H1 (cell line): ENCODE measurements at regions not wholly inside any gene's neighbourhood (a gene's known extent, or its start where the extent isn't known, plus 50 kb on each side); places are given as distances from the start of the nearest gene placed in this dataset.
"Not testable (repeated sequence)": the region's sequence is repeated elsewhere in the genome, so short reads cannot be mapped to it uniquely, and the experiment has no call there.

ENCODE experiments used
- CTCF ChIA-PET: fragments of 300-600 bp; sonication (Branson Sonifier 250); formaldehyde crosslinking; loops from one replicate; lab custom pipeline; 2021; ENCODE audit not compliant: partially characterized antibody; lab: Charles Lee
- POLR2A ChIA-PET: fragments of 300-600 bp; sonication (Branson Sonifier 250); formaldehyde crosslinking; loops from one replicate; lab custom pipeline; 2021; ENCODE audit warnings: inconsistent platforms; ENCODE audit not compliant: partially characterized antibody; lab: Charles Lee
- DNase-seq, 2 experiments: peaks; one replicate each; pipeline versions ENCODE4 v3.0.0 to v3.0.0-alpha.2; 2010 to 2022; ENCODE audit warnings: low spot score in 2 of 2, low read depth in 1 of 2, mixed read lengths in 1 of 2
- FAIRE-seq: peaks from 2 replicates; lab custom pipeline; 2011; peaks lifted over from hg19 to GRCh38; lab: Jason Lieb, UNC
- H2AFZ ChIP-seq: 2 replicates; pipeline ENCODE4 v1.8.1; 2012; ENCODE audit warnings: low read length, inconsistent platforms
- H2AK5ac ChIP-seq: 2 replicates; pipeline ENCODE4 v1.6.1; 2013; ENCODE audit warnings: low read depth, low read length
- H2BK120ac ChIP-seq: replicated peaks from 2 replicates; pipeline ENCODE3; 2013; ENCODE audit warnings: low read depth, low read length, inconsistent platforms
- H2BK12ac ChIP-seq: 2 replicates; pipeline ENCODE4 v1.6.1; 2013; ENCODE audit warnings: low read depth, low read length
- H2BK15ac ChIP-seq: 2 replicates; pipeline ENCODE4 v1.6.1; 2013; ENCODE audit warnings: low read length
- H2BK20ac ChIP-seq: 2 replicates; pipeline ENCODE4 v1.6.1; 2013; ENCODE audit warnings: low read length
- H2BK5ac ChIP-seq: 2 replicates; pipeline ENCODE4 v1.6.1; 2013; ENCODE audit warnings: low read depth, low read length
- H3K14ac ChIP-seq: 2 replicates; pipeline ENCODE4 v1.6.1; 2013; ENCODE audit warnings: inconsistent platforms; ENCODE audit not compliant: insufficient read length
- H3K18ac ChIP-seq: 2 replicates; pipeline ENCODE4 v1.6.1; 2013; ENCODE audit warnings: low read length; ENCODE audit errors: extremely low read depth
- H3K23ac ChIP-seq: 2 replicates; pipeline ENCODE4 v1.6.1; 2013; ENCODE audit warnings: inconsistent platforms; ENCODE audit not compliant: insufficient read length
- H3K23me2 ChIP-seq: 2 replicates; pipeline ENCODE4 v1.6.1; 2013; ENCODE audit warnings: low read depth, low read length
- H3K27ac ChIP-seq: 2 replicates; pipeline ENCODE4 v1.6.1; 2011; ENCODE audit warnings: low read depth, low read length, inconsistent platforms
- H3K27me3 ChIP-seq, 4 experiments: replicated peaks in 1 of 4; 1 replicate in 1 of 4; 2 replicates in 3 of 4; pipeline versions ENCODE4 v1.6.1 to v1.8.1; 2011 to 2013; ENCODE audit warnings: low read length in 3 of 4, mild to moderate bottlenecking in 3 of 4, inconsistent platforms in 2 of 4, mixed read lengths in 2 of 4, moderate library complexity in 1 of 4; ENCODE audit not compliant: control insufficient read depth in 3 of 4, insufficient read depth in 3 of 4; ENCODE audit errors: extremely low read depth in 1 of 4
- H3K36me3 ChIP-seq, 4 experiments: 2 replicates each; pipeline versions ENCODE4 v1.6.1 to v1.8.1; 2011 to 2013; ENCODE audit warnings: mild to moderate bottlenecking in 4 of 4, low read length in 3 of 4, moderate library complexity in 2 of 4, control low read depth in 1 of 4, inconsistent platforms in 1 of 4; ENCODE audit not compliant: insufficient read depth in 4 of 4, control insufficient read depth in 2 of 4
- H3K4ac ChIP-seq: replicated peaks from 2 replicates; pipeline ENCODE3; 2013; ENCODE audit warnings: low read length, low read depth, mixed read lengths, inconsistent platforms; ENCODE audit not compliant: insufficient read length
- H3K4me1 ChIP-seq, 4 experiments: replicated peaks in 1 of 4; 1 replicate in 1 of 4; 2 replicates in 3 of 4; pipeline versions ENCODE4 v1.6.1 to v1.8.1; 2011 to 2013; ENCODE audit warnings: low read length in 3 of 4, inconsistent platforms in 2 of 4, mixed read lengths in 1 of 4; ENCODE audit not compliant: insufficient read depth in 4 of 4, control insufficient read depth in 3 of 4
- H3K4me2 ChIP-seq, 2 experiments: 2 replicates each; pipeline versions ENCODE4 v1.6.1 to v1.8.1; 2011 to 2013; ENCODE audit warnings: low read depth in 2 of 2, low read length in 2 of 2, control low read depth in 1 of 2, inconsistent platforms in 1 of 2, mild to moderate bottlenecking in 1 of 2; ENCODE audit not compliant: insufficient read depth in 1 of 2
- H3K4me3 ChIP-seq, 4 experiments: fragments of 200-600, 300-600 bp in 1 of 4; sonication (generic), shearing (Covaris generic), sonication (Bioruptor Twin) in 1 of 4; 2 replicates each; pipeline versions ENCODE4 v1.5.1 to v1.8.1; 2011 to 2016; ENCODE audit warnings: low read length in 4 of 4, low read depth in 3 of 4, control low read depth in 2 of 4, inconsistent platforms in 2 of 4, mild to moderate bottlenecking in 2 of 4, mixed read lengths in 1 of 4, moderate library complexity in 1 of 4; ENCODE audit not compliant: insufficient read depth in 2 of 4; ENCODE audit errors: extremely low read depth in 1 of 4
- H3K56ac ChIP-seq: replicated peaks from 2 replicates; pipeline ENCODE3; 2013; ENCODE audit warnings: low read depth, mild to moderate bottlenecking, mixed read lengths, low read length, inconsistent platforms; ENCODE audit not compliant: insufficient read length
- H3K79me1 ChIP-seq: 2 replicates; pipeline ENCODE4 v1.6.1; 2013; ENCODE audit warnings: low read depth, low read length, control low read depth
- H3K79me2 ChIP-seq, 2 experiments: 2 replicates each; pipeline versions ENCODE4 v1.6.1 to v1.8.1; 2012 to 2013; ENCODE audit warnings: low read length in 2 of 2, mild to moderate bottlenecking in 2 of 2, inconsistent platforms in 1 of 2; ENCODE audit not compliant: insufficient read depth in 2 of 2, control insufficient read depth in 1 of 2
- H3K9ac ChIP-seq, 4 experiments: replicated peaks in 1 of 4; 1 replicate in 1 of 4; 2 replicates in 3 of 4; pipeline versions ENCODE4 v1.6.1 to v1.8.1; 2011 to 2013; ENCODE audit warnings: low read depth in 3 of 4, low read length in 3 of 4, control low read depth in 2 of 4, mild to moderate bottlenecking in 2 of 4, moderate library complexity in 2 of 4, inconsistent platforms in 1 of 4; ENCODE audit errors: extremely low read depth in 1 of 4
- H3K9me3 ChIP-seq, 2 experiments: 2 replicates each; pipeline versions ENCODE4 v1.6.1 to v1.8.1; 2012 to 2013; ENCODE audit warnings: mild to moderate bottlenecking in 2 of 2, moderate library complexity in 2 of 2, control low read depth in 1 of 2, inconsistent platforms in 1 of 2, low read depth in 1 of 2, low read length in 1 of 2, mixed read lengths in 1 of 2; ENCODE audit not compliant: insufficient read depth in 2 of 2
- H4K20me1 ChIP-seq, 2 experiments: replicated peaks in 1 of 2; 2 replicates each; pipeline versions ENCODE3 to v1.8.1; 2011 to 2013; ENCODE audit warnings: inconsistent platforms in 2 of 2, low read length in 2 of 2, mild to moderate bottlenecking in 1 of 2; ENCODE audit not compliant: insufficient read depth in 2 of 2, control insufficient read depth in 1 of 2
- H4K5ac ChIP-seq: 2 replicates; pipeline ENCODE4 v1.6.1; 2013; ENCODE audit warnings: low read length, low read depth, mixed read lengths, inconsistent platforms; ENCODE audit not compliant: insufficient read length
- H4K8ac ChIP-seq: 2 replicates; pipeline ENCODE4 v1.8.0; 2013; ENCODE audit warnings: mild to moderate bottlenecking, moderate library complexity, low read length, inconsistent platforms; ENCODE audit not compliant: insufficient read depth; ENCODE audit errors: extremely low read depth
- H4K91ac ChIP-seq: replicated peaks from 2 replicates; pipeline ENCODE3; 2013; ENCODE audit warnings: low read length, mixed read lengths, inconsistent platforms; ENCODE audit not compliant: insufficient read length
- HDAC2 ChIP-seq, 2 experiments: fragments of 300-600 bp in 1 of 2; sonication (generic) in 1 of 2; IDR thresholded peaks; 2 replicates each; pipeline ENCODE4 v1.6.1; 2011 to 2012; ENCODE audit warnings: low read depth in 2 of 2, low read length in 2 of 2, mild to moderate bottlenecking in 2 of 2, moderate library complexity in 2 of 2, borderline replicate concordance in 1 of 2, inconsistent platforms in 1 of 2
- POLR2A ChIP-seq, 2 experiments: IDR thresholded peaks; 1 replicate in 1 of 2; 2 replicates in 1 of 2; pipeline ENCODE4 v1.6.1; 2011; ENCODE audit warnings: low read depth in 2 of 2, low read length in 2 of 2, mild to moderate bottlenecking in 2 of 2; ENCODE audit errors: control extremely low read depth in 1 of 2
- WGBS, 2 experiments: shearing (Covaris generic) in 1 of 2; methylation state at CpG; one replicate each; pipeline versions ENCODE4 v1.1.6 to v1.1.7; 2013 to 2015; ENCODE audit warnings: low lambda C conversion rate in 2 of 2, mixed read lengths in 2 of 2, inconsistent platforms in 1 of 2, low coverage in 1 of 2, missing lambda C conversion rate in 1 of 2; ENCODE audit not compliant: insufficient replicate concordance in 2 of 2, insufficient coverage in 1 of 2, insufficient read length in 1 of 2; ENCODE audit errors: extremely low coverage in 1 of 2, missing lambda C conversion rate in 1 of 2; 5-methylcytosine and 5-hydroxymethylcytosine counted together

GRCh38 chrY:19587311-19587710, 157.2 kb downstream of the KDM5D start:
- H3K27ac ChIP-seq = no peak overlapping the region
- H3K4me2 ChIP-seq = no peak overlapping the region
- no peak overlapping the region for H4K91ac ChIP-seq
- H3K4me3 ChIP-seq = no peak overlapping the region
- no peak overlapping the region for H2BK12ac ChIP-seq
- TF ChIP-seq POLR2A (IDR thresholded peaks at IDR 0.05; ENCODE audit: control extremely low read depth in 1 of 2, low read depth in 2 of 2, low read length in 2 of 2) (no peak), HDAC2 (IDR thresholded peaks at IDR 0.05; ENCODE audit: borderline replicate concordance in 1 of 2, low read depth in 2 of 2, low read length in 2 of 2) (no peak)
- H2BK20ac ChIP-seq = no peak overlapping the region
- no peak overlapping the region for H3K14ac ChIP-seq
- WGBS, 2 experiments = 81% methylated on average over 3 of the region's 3 CpGs; no CpG with 5 or more reads in 1 of the 2 experiments
- no peak overlapping the region for H2BK15ac ChIP-seq
- H3K9me3 ChIP-seq = peaks cover 0 to 8% of the 10 kb centered on the region in 2 experiments; a peak in 1 of 4 replicates
- peaks cover 0 to 10% of the 10 kb centered on the region in 2 experiments; a peak in 2 of 4 replicates for H3K79me2 ChIP-seq
- no peak for DNase-seq
- H3K18ac ChIP-seq = no peak overlapping the region
- H3K23ac ChIP-seq = no peak overlapping the region
- ChIA-PET CTCF (no interaction called here), POLR2A (no interaction called here)
- H2BK120ac ChIP-seq = no peak overlapping the region
- no peak overlapping the region for H2AFZ ChIP-seq
- H4K5ac ChIP-seq = no peak overlapping the region
- no peaks in the 10 kb centered on the region for H3K27me3 ChIP-seq
- no peaks in the 10 kb centered on the region for H4K20me1 ChIP-seq
- no peak overlapping the region for H3K4ac ChIP-seq
- H3K4me1 ChIP-seq = no peaks in the 10 kb centered on the region
- H2BK5ac ChIP-seq = no peak overlapping the region
- no peak for FAIRE-seq
- H3K36me3 ChIP-seq = peaks cover 0 to 22% (median 9%) of the 10 kb centered on the region in 4 experiments; a peak in 5 of 8 replicates
- no peak overlapping the region for H3K56ac ChIP-seq
- H3K23me2 ChIP-seq = no peaks in the 10 kb centered on the region
- no peak overlapping the region for H3K9ac ChIP-seq
- no peaks in the 10 kb centered on the region for H3K79me1 ChIP-seq
- H2AK5ac ChIP-seq = no peak overlapping the region
- no peak overlapping the region for H4K8ac ChIP-seq

DNA sequence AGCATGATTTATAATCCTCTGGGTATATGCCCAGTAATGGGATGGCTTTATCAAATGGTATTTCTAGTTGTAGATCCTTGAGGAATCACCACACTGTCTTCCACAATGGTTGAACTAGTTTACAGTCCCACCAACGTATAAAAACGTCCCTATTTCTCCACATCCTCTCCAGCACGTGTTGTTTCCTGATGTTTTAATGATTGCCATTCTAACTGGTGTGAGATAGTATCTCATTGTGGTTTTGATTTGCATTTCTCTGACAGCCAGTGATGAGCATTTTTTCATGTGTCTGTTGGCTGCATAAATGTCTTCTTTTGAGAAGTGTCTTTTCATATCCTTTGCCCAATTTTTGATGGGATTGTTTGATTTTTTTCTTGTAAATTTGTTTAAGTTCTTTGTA, 163.5 kb downstream of the KDM5D start:
- H4K91ac ChIP-seq, H3K14ac ChIP-seq, H3K4me2 ChIP-seq, H3K9me3 ChIP-seq, H2BK15ac ChIP-seq, H3K27ac ChIP-seq, H3K36me3 ChIP-seq, H2BK5ac ChIP-seq, H3K4me1 ChIP-seq, H2AK5ac ChIP-seq, CTCF ChIA-PET, H4K8ac ChIP-seq, H2BK12ac ChIP-seq, H3K18ac ChIP-seq, FAIRE-seq, H3K23me2 ChIP-seq, H3K23ac ChIP-seq, H2AFZ ChIP-seq, H3K9ac ChIP-seq, H4K5ac ChIP-seq, H3K4ac ChIP-seq, H3K56ac ChIP-seq, H3K79me1 ChIP-seq, H2BK20ac ChIP-seq, H3K27me3 ChIP-seq, H4K20me1 ChIP-seq, DNase-seq, H3K4me3 ChIP-seq, H2BK120ac ChIP-seq, POLR2A ChIA-PET: not testable (repeated sequence)
- peaks cover 0 to 66% of the 10 kb centered on the region in 2 experiments; a peak in 2 of 4 replicates for H3K79me2 ChIP-seq
- WGBS, 2 experiments = 75% methylated on average over 3 of the region's 3 CpGs; no CpG with 5 or more reads in 1 of the 2 experiments
